ENCODE measurements at regions not wholly inside any gene's neighbourhood (a gene's known extent, or its start where the extent isn't known, plus 50 kb on each side); places are given as distances from the start of the nearest gene placed in this dataset.

DNA sequence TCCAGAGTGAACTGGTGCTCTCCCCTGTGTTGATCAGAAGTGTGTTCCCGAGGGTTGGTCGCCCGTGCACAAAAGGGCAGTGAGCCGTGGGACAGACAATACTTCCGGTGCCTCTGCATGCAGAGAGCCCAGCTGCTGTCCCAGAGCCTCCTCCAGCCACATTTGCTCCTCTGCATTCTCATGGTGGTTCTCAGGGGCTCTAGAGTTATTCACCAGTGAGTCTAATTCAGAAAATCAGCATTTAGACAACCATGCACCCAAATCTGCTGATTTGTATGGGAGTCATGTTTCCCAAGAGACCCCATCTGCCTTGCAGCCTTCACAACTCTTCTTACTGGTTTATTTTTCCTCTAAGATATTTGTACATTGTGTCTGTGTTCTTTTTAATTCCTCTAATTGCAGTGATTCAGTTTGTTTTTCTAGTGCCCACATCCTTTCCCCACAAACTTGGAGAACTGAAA lies 107.0 kb upstream of the SPRED1 start:
- no peak for DNase-seq (ENCODE audit: low read depth)
- H3K4me3 ChIP-seq (ENCODE audit: control insufficient read depth, low read depth, low read length): no peak overlapping the region
- TF ChIP-seq, protein P1, sequence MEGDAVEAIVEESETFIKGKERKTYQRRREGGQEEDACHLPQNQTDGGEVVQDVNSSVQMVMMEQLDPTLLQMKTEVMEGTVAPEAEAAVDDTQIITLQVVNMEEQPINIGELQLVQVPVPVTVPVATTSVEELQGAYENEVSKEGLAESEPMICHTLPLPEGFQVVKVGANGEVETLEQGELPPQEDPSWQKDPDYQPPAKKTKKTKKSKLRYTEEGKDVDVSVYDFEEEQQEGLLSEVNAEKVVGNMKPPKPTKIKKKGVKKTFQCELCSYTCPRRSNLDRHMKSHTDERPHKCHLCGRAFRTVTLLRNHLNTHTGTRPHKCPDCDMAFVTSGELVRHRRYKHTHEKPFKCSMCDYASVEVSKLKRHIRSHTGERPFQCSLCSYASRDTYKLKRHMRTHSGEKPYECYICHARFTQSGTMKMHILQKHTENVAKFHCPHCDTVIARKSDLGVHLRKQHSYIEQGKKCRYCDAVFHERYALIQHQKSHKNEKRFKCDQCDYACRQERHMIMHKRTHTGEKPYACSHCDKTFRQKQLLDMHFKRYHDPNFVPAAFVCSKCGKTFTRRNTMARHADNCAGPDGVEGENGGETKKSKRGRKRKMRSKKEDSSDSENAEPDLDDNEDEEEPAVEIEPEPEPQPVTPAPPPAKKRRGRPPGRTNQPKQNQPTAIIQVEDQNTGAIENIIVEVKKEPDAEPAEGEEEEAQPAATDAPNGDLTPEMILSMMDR (IDR thresholded peaks at IDR 0.05; ENCODE audit: control insufficient read depth, insufficient read depth, low read depth, low read length, missing control alignments): no peak

DNA sequence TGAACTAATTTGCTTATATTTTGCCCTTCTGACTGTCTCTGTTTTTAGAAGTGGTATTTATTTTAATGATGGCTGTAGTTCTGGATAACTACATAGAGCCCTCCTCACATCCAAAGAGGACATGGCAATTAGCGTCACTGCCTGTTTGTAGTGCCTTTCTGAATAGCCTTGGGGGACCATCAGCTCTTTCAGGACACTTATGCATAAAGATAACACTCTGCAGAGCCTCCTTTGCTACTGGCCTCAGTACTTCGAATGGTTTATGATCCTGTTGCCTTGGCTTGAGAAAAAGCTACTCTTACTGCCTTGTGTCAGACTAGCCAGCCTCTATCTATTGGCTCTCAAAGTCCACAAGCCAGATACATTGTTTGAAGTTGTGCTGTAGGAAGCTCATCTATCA lies 105.4 kb upstream of the SPRED1 start:
- DNase-seq (ENCODE audit: low read depth): no peak
- TF ChIP-seq, protein P1 (IDR thresholded peaks at IDR 0.05; ENCODE audit: control insufficient read depth, insufficient read depth, low read depth, low read length, missing control alignments): no peak
- H3K4me3 ChIP-seq (ENCODE audit: control insufficient read depth, low read depth, low read length): no peak overlapping the region

DNA sequence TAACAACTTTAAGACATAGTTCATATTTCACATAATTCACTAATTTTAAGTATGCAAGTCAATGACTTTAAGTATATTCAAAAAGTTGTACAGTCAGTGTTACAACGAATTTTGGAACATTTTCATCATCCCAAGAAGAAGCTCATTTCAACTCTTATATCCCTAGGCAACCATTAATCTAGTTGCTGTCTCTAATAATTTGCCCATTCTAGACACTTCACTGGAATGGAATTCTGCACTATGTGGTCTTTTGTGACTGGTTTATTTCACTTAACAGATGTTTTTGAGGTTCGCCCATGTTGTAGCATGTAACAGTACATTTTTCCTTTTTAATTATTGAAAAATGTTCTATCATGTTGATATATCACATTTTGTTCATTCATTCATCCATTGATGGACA lies 104.2 kb upstream of the SPRED1 start:
- DNase-seq (ENCODE audit: low read depth): no peak
- TF ChIP-seq, protein P1 (IDR thresholded peaks at IDR 0.05; ENCODE audit: control insufficient read depth, insufficient read depth, low read depth, low read length, missing control alignments): no peak

DNA sequence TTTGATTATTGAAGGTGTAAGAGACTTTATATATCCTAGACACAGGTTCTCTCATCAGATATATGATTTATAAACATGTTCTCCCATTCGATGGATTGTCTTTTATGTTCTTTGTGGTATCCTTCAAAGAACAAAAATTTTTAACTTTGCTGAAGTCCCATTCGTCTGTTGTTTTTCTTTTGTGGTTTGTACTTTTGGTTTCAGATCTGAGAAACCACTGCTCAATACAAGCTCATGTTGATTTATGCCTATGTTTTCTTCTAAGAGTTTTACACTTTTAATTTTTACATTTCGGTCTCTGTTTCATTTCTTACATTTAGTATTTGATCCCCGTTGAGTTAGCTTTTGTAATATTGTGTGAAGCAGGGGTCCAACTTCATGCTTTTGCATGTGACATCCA lies 103.3 kb upstream of the SPRED1 start:
- TF ChIP-seq, protein P1 (IDR thresholded peaks at IDR 0.05; ENCODE audit: control insufficient read depth, insufficient read depth, low read depth, low read length, missing control alignments): no peak
- no peak for DNase-seq (ENCODE audit: low read depth)
- H3K4me3 ChIP-seq (ENCODE audit: control insufficient read depth, low read depth, low read length): no peak overlapping the region

More for the DNA sequence above, 104.2 kb upstream of the SPRED1 start:
- no peak overlapping the region for H3K4me3 ChIP-seq (ENCODE audit: control insufficient read depth, low read depth, low read length)

DNA sequence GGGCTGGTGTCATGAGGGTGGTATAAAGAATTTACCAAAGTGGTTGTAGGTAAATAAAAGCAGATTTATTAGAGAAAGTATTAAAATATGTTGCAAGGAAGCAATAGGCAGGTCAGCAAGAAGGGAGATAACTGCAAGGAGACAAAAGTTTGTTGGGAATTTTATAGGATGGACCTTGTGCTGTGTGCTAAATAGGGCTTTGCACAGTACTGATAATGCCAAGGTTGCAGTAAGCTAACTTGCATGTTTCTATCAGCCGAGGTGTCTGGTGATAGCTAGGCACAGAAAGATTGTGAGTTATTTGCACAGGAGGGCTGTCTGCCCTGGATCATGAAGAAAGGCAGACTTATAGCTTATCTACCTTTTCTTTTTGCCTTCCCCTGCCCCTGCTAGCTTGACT lies 102.5 kb upstream of the SPRED1 start:
- TF ChIP-seq, protein P1 (IDR thresholded peaks at IDR 0.05; ENCODE audit: control insufficient read depth, insufficient read depth, low read depth, low read length, missing control alignments): no peak
- no peak overlapping the region for H3K4me3 ChIP-seq (ENCODE audit: control insufficient read depth, low read depth, low read length)
- no peak for DNase-seq (ENCODE audit: low read depth)

DNA sequence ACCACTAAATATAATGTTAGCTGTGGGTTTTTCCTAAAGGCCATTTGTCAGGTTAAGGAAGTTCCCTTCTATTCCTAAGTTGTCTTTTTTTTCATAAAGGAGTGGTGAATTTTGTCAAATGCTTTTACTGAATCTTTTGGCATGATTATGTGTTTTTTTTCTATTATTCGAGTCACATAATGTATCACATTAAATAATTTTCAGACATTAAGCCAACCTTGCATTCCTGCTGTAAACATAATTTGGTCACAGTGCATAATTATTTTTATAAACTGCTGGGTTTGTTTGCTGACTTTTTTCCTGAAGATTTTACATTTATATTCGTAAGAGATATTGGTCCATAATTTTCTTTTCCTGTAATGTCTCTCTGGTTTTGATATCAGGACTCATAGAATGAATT lies 101.8 kb upstream of the SPRED1 start:
- no peak overlapping the region for H3K4me3 ChIP-seq (ENCODE audit: control insufficient read depth, low read depth, low read length)
- DNase-seq (ENCODE audit: low read depth): no peak
- TF ChIP-seq, protein P1 (IDR thresholded peaks at IDR 0.05; ENCODE audit: control insufficient read depth, insufficient read depth, low read depth, low read length, missing control alignments): no peak

DNA sequence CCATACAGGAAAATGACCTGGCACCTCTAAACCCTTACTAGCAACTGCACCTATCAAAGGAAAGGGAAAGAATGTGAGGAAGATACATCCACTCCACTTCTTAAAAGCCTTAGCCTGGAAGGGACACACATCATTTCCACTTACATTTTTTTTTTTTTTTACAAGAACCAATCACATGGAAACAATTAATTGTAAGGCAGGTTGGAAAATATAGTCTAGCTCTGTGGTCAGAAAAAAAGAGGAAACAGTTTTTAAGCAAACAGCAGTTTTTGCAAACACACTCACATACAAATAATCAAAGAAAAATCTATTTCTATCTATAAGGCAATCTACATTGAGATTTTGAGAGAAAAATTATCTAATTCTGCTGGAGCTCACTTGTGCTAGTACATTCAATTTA lies 98.9 kb upstream of the SPRED1 start:
- DNase-seq (ENCODE audit: low read depth): no peak
- H3K4me3 ChIP-seq (ENCODE audit: control insufficient read depth, low read depth, low read length): no peak overlapping the region
- TF ChIP-seq, protein P1 (IDR thresholded peaks at IDR 0.05; ENCODE audit: control insufficient read depth, insufficient read depth, low read depth, low read length, missing control alignments): no peak

All from AG09309 (cell line).